HT-29 (cell line): ENCODE measurements at regions not wholly inside any gene's neighbourhood (a gene's known extent, or its start where the extent isn't known, plus 50 kb on each side); places are given as distances from the start of the nearest gene placed in this dataset.

Source experiments
- DNase-seq: peaks from one replicate; pipeline ENCODE4 v3.0.0-alpha.2; 2015; ENCODE audit warnings: low spot score

GRCh38 chr4:165610679-165611437 is 232.1 kb downstream of the CPE start:
- no peak for DNase-seq

GRCh38 chr4:165612936-165613335 is 234.1 kb downstream of the CPE start:
- DNase-seq = no peak

GRCh38 chr4:165613581-165613980 is 234.8 kb downstream of the CPE start:
- DNase-seq = no peak

GRCh38 chr4:165620913-165621312 is 242.1 kb downstream of the CPE start:
- DNase-seq = no peak

GRCh38 chr4:165621983-165622382 is 243.2 kb downstream of the CPE start:
- no peak for DNase-seq

GRCh38 chr4:165625281-165625680 is 246.5 kb downstream of the CPE start:
- DNase-seq = no peak

- no peak for DNase-seq
Measured at GRCh38 chr4:165626316-165626715, 246.7 kb upstream of the TLL1 start.

- DNase-seq = no peak
Measured at GRCh38 chr4:165627128-165627527, 245.9 kb upstream of the TLL1 start.

- no peak for DNase-seq
Measured at GRCh38 chr4:165627548-165627947, 245.5 kb upstream of the TLL1 start.

GRCh38 chr4:165628572-165628971 is 244.5 kb upstream of the TLL1 start:
- DNase-seq = no peak

- no peak for DNase-seq
Measured at GRCh38 chr4:165630671-165631070, 242.4 kb upstream of the TLL1 start.

- no peak for DNase-seq
Measured at GRCh38 chr4:165631208-165631894, 241.7 kb upstream of the TLL1 start.

GRCh38 chr4:165631912-165632311 is 241.1 kb upstream of the TLL1 start:
- DNase-seq = no peak

- DNase-seq = no peak
Measured at GRCh38 chr4:165634766-165635165, 238.3 kb upstream of the TLL1 start.

GRCh38 chr4:165635381-165635780 is 237.7 kb upstream of the TLL1 start:
- no peak for DNase-seq

- DNase-seq = no peak
Measured at GRCh38 chr4:165635951-165636350, 237.1 kb upstream of the TLL1 start.

- no peak for DNase-seq
Measured at GRCh38 chr4:165651901-165652300, 221.1 kb upstream of the TLL1 start.

GRCh38 chr4:165654556-165654955 is 218.5 kb upstream of the TLL1 start:
- DNase-seq = no peak

- no peak for DNase-seq
Measured at GRCh38 chr4:165656399-165656798, 216.6 kb upstream of the TLL1 start.

- no peak for DNase-seq
Measured at GRCh38 chr4:165656829-165657490, 216.1 kb upstream of the TLL1 start.

GRCh38 chr4:165662341-165662740 is 210.7 kb upstream of the TLL1 start:
- DNase-seq = no peak

GRCh38 chr4:165663411-165663810 is 209.6 kb upstream of the TLL1 start:
- DNase-seq = no peak

- no peak for DNase-seq
Measured at GRCh38 chr4:165666836-165667235, 206.2 kb upstream of the TLL1 start.
